ENCODE measurements at regions not wholly inside any gene's neighbourhood (a gene's known extent, or its start where the extent isn't known, plus 50 kb on each side); places are given as distances from the start of the nearest gene placed in this dataset.

- Histone ChIP-seq H3K4me1 (ENCODE audit: control insufficient read depth, insufficient read depth, low read length, poor library complexity, severe bottlenecking) (no peaks in the 10 kb centered on the region), H3K27me3 (replicated peaks; ENCODE audit: control insufficient read depth, insufficient read depth, low read length, poor library complexity, severe bottlenecking) (no peaks in the 10 kb centered on the region), H3K4me3 (ENCODE audit: insufficient read depth, low read depth, low read length, poor library complexity, severe bottlenecking) (no peak overlapping the region), H3K36me3 (ENCODE audit: control insufficient read depth, insufficient read depth, low read length) (no peaks in the 10 kb centered on the region), H3K27ac (ENCODE audit: insufficient read depth, low read length, poor library complexity, severe bottlenecking) (no peak overlapping the region), H3K9me3 (ENCODE audit: control insufficient read depth, low read length) (no peaks in the 10 kb centered on the region)
- DNase-seq: no peak
Observed at GRCh38 chr13:89565476-89566100, 1781.9 kb upstream of the MIR17HG start.

DNA sequence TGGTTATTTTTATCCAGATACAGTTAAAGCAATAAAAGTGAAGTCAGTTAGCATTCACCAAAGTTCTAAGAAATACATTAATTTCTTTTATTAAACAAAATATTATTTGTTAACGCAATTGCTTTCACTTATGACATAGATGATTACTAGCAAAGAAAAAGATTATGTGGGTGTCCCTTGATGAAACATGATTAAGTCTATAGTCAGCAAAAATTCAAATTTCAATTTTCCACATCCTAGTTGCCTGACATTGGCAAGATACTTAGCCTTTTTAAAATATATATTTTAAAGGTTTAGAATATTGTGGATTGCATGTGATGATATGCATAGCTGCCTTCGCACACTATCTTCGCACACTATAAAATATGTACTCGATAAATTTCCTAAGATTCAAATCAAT is 1780.5 kb upstream of the MIR17HG start:
- Histone ChIP-seq H3K4me3 (ENCODE audit: insufficient read depth, low read depth, low read length, poor library complexity, severe bottlenecking) (no peak overlapping the region), H3K27ac (ENCODE audit: insufficient read depth, low read length, poor library complexity, severe bottlenecking) (no peak overlapping the region), H3K27me3 (replicated peaks; ENCODE audit: control insufficient read depth, insufficient read depth, low read length, poor library complexity, severe bottlenecking) (no peaks in the 10 kb centered on the region), H3K9me3 (ENCODE audit: control insufficient read depth, low read length) (no peaks in the 10 kb centered on the region), H3K36me3 (ENCODE audit: control insufficient read depth, insufficient read depth, low read length) (no peaks in the 10 kb centered on the region), H3K4me1 (ENCODE audit: control insufficient read depth, insufficient read depth, low read length, poor library complexity, severe bottlenecking) (no peaks in the 10 kb centered on the region)
- DNase-seq: no peak

GRCh38 chr13:89568276-89568675 is 1779.2 kb upstream of the MIR17HG start:
- Histone ChIP-seq H3K4me3 (ENCODE audit: insufficient read depth, low read depth, low read length, poor library complexity, severe bottlenecking) (no peak overlapping the region), H3K27me3 (replicated peaks; ENCODE audit: control insufficient read depth, insufficient read depth, low read length, poor library complexity, severe bottlenecking) (no peaks in the 10 kb centered on the region), H3K9me3 (ENCODE audit: control insufficient read depth, low read length) (no peaks in the 10 kb centered on the region), H3K36me3 (ENCODE audit: control insufficient read depth, insufficient read depth, low read length) (no peaks in the 10 kb centered on the region), H3K27ac (ENCODE audit: insufficient read depth, low read length, poor library complexity, severe bottlenecking) (no peak overlapping the region), H3K4me1 (ENCODE audit: control insufficient read depth, insufficient read depth, low read length, poor library complexity, severe bottlenecking) (no peaks in the 10 kb centered on the region)
- DNase-seq: no peak

- Histone ChIP-seq H3K27me3 (replicated peaks; ENCODE audit: control insufficient read depth, insufficient read depth, low read length, poor library complexity, severe bottlenecking) (no peaks in the 10 kb centered on the region), H3K36me3 (ENCODE audit: control insufficient read depth, insufficient read depth, low read length) (no peaks in the 10 kb centered on the region), H3K4me3 (ENCODE audit: insufficient read depth, low read depth, low read length, poor library complexity, severe bottlenecking) (no peak overlapping the region), H3K4me1 (ENCODE audit: control insufficient read depth, insufficient read depth, low read length, poor library complexity, severe bottlenecking) (no peaks in the 10 kb centered on the region), H3K27ac (ENCODE audit: insufficient read depth, low read length, poor library complexity, severe bottlenecking) (no peak overlapping the region), H3K9me3 (ENCODE audit: control insufficient read depth, low read length) (no peaks in the 10 kb centered on the region)
- DNase-seq: no peak
Observed at GRCh38 chr13:89568746-89569145, 1778.7 kb upstream of the MIR17HG start.

GRCh38 chr13:89571676-89572075 is 1775.8 kb upstream of the MIR17HG start:
- no peak overlapping the region for H3K4me3 ChIP-seq (ENCODE audit: insufficient read depth, low read depth, low read length, poor library complexity, severe bottlenecking)
- no peaks in the 10 kb centered on the region for H3K27me3 ChIP-seq (replicated peaks; ENCODE audit: control insufficient read depth, insufficient read depth, low read length, poor library complexity, severe bottlenecking)
- no peak overlapping the region for H3K27ac ChIP-seq (ENCODE audit: insufficient read depth, low read length, poor library complexity, severe bottlenecking)
- no peaks in the 10 kb centered on the region for H3K4me1 ChIP-seq (ENCODE audit: control insufficient read depth, insufficient read depth, low read length, poor library complexity, severe bottlenecking)
- DNase-seq: no peak
- H3K9me3 ChIP-seq (ENCODE audit: control insufficient read depth, low read length): no peaks in the 10 kb centered on the region
- no peaks in the 10 kb centered on the region for H3K36me3 ChIP-seq (ENCODE audit: control insufficient read depth, insufficient read depth, low read length)

GRCh38 chr13:89574077-89574476 is 1773.4 kb upstream of the MIR17HG start:
- DNase-seq: no peak
- Histone ChIP-seq H3K9me3 (ENCODE audit: control insufficient read depth, low read length) (no peaks in the 10 kb centered on the region), H3K4me1 (ENCODE audit: control insufficient read depth, insufficient read depth, low read length, poor library complexity, severe bottlenecking) (no peaks in the 10 kb centered on the region), H3K27ac (ENCODE audit: insufficient read depth, low read length, poor library complexity, severe bottlenecking) (no peak overlapping the region), H3K36me3 (ENCODE audit: control insufficient read depth, insufficient read depth, low read length) (no peaks in the 10 kb centered on the region), H3K4me3 (ENCODE audit: insufficient read depth, low read depth, low read length, poor library complexity, severe bottlenecking) (no peak overlapping the region), H3K27me3 (replicated peaks; ENCODE audit: control insufficient read depth, insufficient read depth, low read length, poor library complexity, severe bottlenecking) (no peaks in the 10 kb centered on the region)

GRCh38 chr13:89577301-89577700 is 1770.2 kb upstream of the MIR17HG start:
- Histone ChIP-seq H3K4me3 (ENCODE audit: insufficient read depth, low read depth, low read length, poor library complexity, severe bottlenecking) (no peak overlapping the region), H3K9me3 (ENCODE audit: control insufficient read depth, low read length) (no peaks in the 10 kb centered on the region), H3K27ac (ENCODE audit: insufficient read depth, low read length, poor library complexity, severe bottlenecking) (no peak overlapping the region), H3K4me1 (ENCODE audit: control insufficient read depth, insufficient read depth, low read length, poor library complexity, severe bottlenecking) (no peaks in the 10 kb centered on the region), H3K27me3 (replicated peaks; ENCODE audit: control insufficient read depth, insufficient read depth, low read length, poor library complexity, severe bottlenecking) (no peaks in the 10 kb centered on the region), H3K36me3 (ENCODE audit: control insufficient read depth, insufficient read depth, low read length) (no peaks in the 10 kb centered on the region)
- DNase-seq: no peak

DNA sequence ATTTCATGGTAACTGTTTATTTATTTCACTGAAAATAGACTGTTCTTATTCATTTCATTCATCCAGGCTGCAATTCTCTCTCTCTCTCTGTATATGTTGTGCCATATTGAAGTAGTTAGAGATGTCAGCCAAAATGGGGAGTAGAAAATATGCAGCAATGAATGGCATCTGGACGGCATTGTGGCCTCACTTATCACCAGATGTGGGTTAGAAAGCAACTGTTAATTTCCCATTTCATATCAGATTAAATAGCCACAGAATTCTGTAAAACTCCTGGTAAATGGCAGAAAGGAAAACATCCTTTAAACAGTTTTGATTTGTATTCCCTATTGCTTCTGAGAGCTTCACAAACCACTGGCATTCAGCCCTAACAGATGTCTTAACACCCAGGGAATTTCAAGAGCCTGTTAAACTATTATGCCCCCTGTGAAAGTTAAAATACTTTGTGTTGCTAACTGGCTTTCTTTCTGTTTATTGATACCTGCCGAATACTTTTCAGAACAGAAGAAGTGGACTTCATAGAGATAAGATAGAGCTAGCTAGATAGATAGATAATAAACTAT is 1763.3 kb upstream of the MIR17HG start:
- Histone ChIP-seq H3K36me3 (ENCODE audit: control insufficient read depth, insufficient read depth, low read length) (no peaks in the 10 kb centered on the region), H3K27ac (ENCODE audit: insufficient read depth, low read length, poor library complexity, severe bottlenecking) (no peak overlapping the region), H3K27me3 (replicated peaks; ENCODE audit: control insufficient read depth, insufficient read depth, low read length, poor library complexity, severe bottlenecking) (no peaks in the 10 kb centered on the region), H3K9me3 (ENCODE audit: control insufficient read depth, low read length) (no peaks in the 10 kb centered on the region), H3K4me3 (ENCODE audit: insufficient read depth, low read depth, low read length, poor library complexity, severe bottlenecking) (no peak overlapping the region), H3K4me1 (ENCODE audit: control insufficient read depth, insufficient read depth, low read length, poor library complexity, severe bottlenecking) (no peaks in the 10 kb centered on the region)
- DNase-seq: no peak

DNA sequence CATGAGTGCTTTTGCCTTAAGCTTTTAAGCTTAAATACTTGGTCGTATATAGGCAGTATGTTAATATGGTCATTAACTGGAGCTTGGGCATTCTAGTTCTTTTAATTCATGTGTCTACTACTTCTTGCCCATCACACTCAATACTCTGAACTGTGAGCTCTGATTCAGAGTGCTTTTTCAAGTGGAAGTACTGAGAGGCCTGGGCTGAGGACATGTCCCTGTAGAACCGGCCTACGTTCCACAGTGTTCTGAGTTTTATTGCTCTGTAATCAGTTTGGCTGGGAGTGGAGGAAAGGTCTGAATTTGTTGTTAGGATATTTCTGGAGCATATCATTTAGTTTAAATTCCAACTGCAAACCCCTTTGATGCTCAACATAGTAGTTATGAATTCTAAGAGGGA is 1744.8 kb upstream of the MIR17HG start:
- no peak overlapping the region for H3K4me3 ChIP-seq (ENCODE audit: insufficient read depth, low read depth, low read length, poor library complexity, severe bottlenecking)
- no peaks in the 10 kb centered on the region for H3K9me3 ChIP-seq (ENCODE audit: control insufficient read depth, low read length)
- no peaks in the 10 kb centered on the region for H3K36me3 ChIP-seq (ENCODE audit: control insufficient read depth, insufficient read depth, low read length)
- H3K27ac ChIP-seq (ENCODE audit: insufficient read depth, low read length, poor library complexity, severe bottlenecking): no peak overlapping the region
- no peak for DNase-seq
- H3K27me3 ChIP-seq (replicated peaks; ENCODE audit: control insufficient read depth, insufficient read depth, low read length, poor library complexity, severe bottlenecking): no peaks in the 10 kb centered on the region
- H3K4me1 ChIP-seq (ENCODE audit: control insufficient read depth, insufficient read depth, low read length, poor library complexity, severe bottlenecking): no peaks in the 10 kb centered on the region

DNA sequence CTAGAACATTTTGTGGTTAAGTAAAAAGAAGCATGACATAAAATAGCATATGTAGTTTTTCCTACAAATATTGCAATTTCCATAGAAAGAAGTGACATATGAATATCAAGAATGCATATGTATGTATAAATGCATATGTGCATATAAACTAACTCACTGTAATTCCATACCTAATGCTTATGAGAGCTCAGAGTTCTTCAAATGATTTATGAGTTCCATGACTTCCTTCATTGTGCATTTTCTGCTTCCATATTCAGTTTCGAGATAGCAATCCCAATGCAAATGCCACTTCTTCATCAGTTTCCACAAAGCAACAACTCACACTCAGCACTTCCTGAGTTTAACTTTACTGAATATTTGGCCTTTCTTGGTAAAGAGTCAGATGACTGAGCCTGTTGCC is 1744.3 kb upstream of the MIR17HG start:
- no peaks in the 10 kb centered on the region for H3K4me1 ChIP-seq (ENCODE audit: control insufficient read depth, insufficient read depth, low read length, poor library complexity, severe bottlenecking)
- DNase-seq: no peak
- no peaks in the 10 kb centered on the region for H3K36me3 ChIP-seq (ENCODE audit: control insufficient read depth, insufficient read depth, low read length)
- no peaks in the 10 kb centered on the region for H3K27me3 ChIP-seq (replicated peaks; ENCODE audit: control insufficient read depth, insufficient read depth, low read length, poor library complexity, severe bottlenecking)
- no peak overlapping the region for H3K27ac ChIP-seq (ENCODE audit: insufficient read depth, low read length, poor library complexity, severe bottlenecking)
- H3K4me3 ChIP-seq (ENCODE audit: insufficient read depth, low read depth, low read length, poor library complexity, severe bottlenecking): no peak overlapping the region
- no peaks in the 10 kb centered on the region for H3K9me3 ChIP-seq (ENCODE audit: control insufficient read depth, low read length)

Measured in effector memory CD4-positive, alpha-beta T cell (primary cell).